DOHH2 (cell line): ENCODE measurements at regions not wholly inside any gene's neighbourhood (a gene's known extent, or its start where the extent isn't known, plus 50 kb on each side); places are given as distances from the start of the nearest gene placed in this dataset.

Experiments used
- CTCF ChIP-seq: fragments of 200-600 bp; sonication (generic); IDR thresholded peaks from one replicate; pipeline ENCODE4 v1.5.1; 2014; ENCODE audit warnings: antibody characterized with exemption, mild to moderate bottlenecking, low read depth, low read length; ENCODE audit not compliant: poor library complexity, severe bottlenecking
- EZH2phosphoT487 ChIP-seq: fragments of 200-600 bp; sonication (generic); IDR thresholded peaks from 2 replicates; pipeline ENCODE4 v1.6.1; 2017; ENCODE audit warnings: borderline replicate concordance, mild to moderate bottlenecking, antibody characterized with exemption, low read length, moderate library complexity, mixed read lengths

- TF ChIP-seq CTCF: no peak
- no peak for TF ChIP-seq EZH2phosphoT487
Observed at GRCh38 chr5:163653526-163653925, 148.1 kb downstream of the MAT2B start.
